HG03354 (cell line): ENCODE measurements at regions not wholly inside any gene's neighbourhood (a gene's known extent, or its start where the extent isn't known, plus 50 kb on each side); places are given as distances from the start of the nearest gene placed in this dataset.

ENCODE experiments used
- ATAC-seq: cut with Tn5 transposase; IDR thresholded peaks from one replicate; pipeline ENCODE4 v1.9.1; 2021; ENCODE audit warnings: mild to moderate bottlenecking; ENCODE audit not compliant: unreplicated experiment, poor library complexity, severe bottlenecking

DNA sequence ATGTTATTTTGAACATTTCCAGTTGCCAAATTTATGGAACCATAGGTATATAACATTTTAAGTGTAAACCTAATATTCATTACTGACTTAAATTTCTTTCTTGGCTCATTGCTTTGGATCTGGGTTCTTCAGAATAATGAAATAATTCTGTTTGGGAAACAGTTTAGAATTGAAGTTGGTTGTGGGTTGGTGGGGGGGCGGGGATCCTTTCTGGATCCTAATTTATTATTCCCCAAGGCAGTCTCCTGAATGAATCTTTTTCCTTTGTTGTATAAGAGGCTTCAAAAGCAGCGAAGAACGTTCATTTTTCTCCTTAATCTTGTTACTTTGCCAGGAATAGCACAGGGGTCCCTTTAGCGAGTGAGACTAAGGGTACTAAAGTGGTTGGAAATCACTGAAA lies 325.5 kb downstream of the FOXG1 start:
- ATAC-seq = no peak

- ATAC-seq = no peak
Measured at GRCh38 chr14:29097476-29097875, 330.9 kb downstream of the FOXG1 start.

GRCh38 chr14:29098656-29099055 lies 332.1 kb downstream of the FOXG1 start:
- no peak for ATAC-seq

GRCh38 chr14:29102266-29102665 lies 335.7 kb downstream of the FOXG1 start:
- no peak for ATAC-seq

DNA sequence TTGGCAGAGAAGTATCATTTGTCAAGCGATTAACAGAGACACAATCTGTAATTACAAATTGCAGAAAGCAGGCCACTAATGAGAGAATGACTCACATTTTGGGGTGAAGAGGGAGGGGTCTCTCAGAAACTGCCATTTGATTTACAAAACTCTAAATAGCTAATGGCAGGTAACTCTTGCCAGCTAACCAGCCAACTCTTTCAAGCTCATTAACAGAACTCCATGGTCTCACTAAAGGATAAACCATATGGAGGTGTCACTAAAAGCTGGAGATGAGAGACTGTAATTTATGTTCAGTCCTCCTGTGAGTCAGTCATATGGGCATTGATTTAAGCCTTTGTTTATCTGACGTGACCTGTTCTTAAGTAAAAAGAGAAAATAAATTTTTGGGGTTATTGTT lies 336.4 kb downstream of the FOXG1 start:
- no peak for ATAC-seq

GRCh38 chr14:29108908-29109307 lies 342.3 kb downstream of the FOXG1 start:
- ATAC-seq = no peak

- ATAC-seq = no peak
Measured at GRCh38 chr14:29109589-29109988, 343.0 kb downstream of the FOXG1 start.

DNA sequence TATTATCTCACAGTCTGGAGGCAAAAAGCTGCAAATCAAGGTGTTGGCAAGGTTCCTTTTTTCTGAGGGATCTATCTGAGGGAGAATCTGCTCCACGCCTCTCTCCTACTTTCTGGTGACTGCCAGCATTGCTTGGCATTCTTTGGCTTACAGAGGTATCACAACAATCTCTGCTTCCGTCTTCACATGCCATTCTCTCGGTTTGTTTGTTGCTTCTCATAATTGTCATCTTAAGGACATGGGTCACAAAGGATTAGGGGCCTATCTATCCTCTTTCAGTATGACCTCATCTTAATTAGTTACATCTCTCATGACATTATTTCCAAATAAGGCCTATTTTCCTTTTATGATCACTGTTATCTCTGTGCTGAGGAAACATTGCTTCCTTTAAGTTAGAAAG lies 345.0 kb downstream of the FOXG1 start:
- no peak for ATAC-seq

DNA sequence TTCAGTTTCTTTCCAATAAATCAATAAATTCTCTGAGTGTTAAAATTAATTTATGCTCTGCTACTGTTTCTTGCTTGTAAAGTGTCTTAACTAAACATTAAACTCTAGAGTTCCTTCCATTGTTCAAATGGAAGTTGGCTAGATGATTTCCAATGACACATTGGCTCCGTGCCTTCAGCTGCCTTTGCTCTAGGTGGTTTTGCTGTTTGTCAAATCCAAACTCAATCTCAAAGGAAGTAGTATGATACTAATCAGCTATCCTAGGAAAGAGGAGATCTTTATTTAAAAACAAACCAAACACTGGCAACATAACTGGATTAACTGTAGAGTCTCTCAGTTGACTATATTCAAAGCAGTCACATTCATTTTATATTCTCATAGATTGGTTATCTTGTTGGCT lies 356.4 kb downstream of the FOXG1 start:
- no peak for ATAC-seq

DNA sequence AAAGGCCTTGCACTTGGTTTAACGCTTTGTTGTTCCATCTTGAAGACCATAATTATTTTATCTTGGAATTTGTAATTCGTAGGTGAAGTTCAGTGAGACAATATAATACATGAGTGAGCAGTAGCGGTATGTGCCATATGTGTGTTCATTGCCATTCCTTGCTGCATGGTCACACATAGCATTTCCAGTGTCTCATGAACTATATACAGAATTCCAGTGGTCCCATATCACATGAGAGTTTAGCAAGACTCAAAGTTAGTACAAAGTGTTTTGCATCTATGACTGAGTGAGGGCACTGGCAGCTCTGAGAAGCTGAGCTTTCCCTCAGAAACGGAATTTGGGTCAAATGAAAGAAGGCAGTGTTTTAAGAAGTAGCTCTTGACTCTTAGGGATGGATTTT lies 359.8 kb downstream of the FOXG1 start:
- ATAC-seq = no peak

DNA sequence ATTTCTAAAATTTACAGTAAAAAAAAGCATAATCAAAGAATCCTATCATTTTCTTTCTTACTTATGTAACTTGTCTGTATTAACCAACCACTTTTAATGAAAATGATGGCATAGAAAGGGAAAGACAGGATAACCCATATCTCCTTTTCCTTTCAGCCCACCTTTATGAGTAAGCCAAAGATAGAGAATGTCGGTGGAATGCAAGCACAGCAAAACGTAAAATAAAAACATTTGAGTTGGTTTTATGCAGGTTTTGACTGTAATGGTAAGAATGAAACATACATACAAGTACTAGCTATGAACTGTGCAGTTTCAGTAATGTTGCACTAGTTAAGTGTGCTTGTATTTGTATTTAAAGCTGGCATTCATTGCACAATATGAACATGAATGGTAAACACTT lies 360.3 kb downstream of the FOXG1 start:
- no peak for ATAC-seq

DNA sequence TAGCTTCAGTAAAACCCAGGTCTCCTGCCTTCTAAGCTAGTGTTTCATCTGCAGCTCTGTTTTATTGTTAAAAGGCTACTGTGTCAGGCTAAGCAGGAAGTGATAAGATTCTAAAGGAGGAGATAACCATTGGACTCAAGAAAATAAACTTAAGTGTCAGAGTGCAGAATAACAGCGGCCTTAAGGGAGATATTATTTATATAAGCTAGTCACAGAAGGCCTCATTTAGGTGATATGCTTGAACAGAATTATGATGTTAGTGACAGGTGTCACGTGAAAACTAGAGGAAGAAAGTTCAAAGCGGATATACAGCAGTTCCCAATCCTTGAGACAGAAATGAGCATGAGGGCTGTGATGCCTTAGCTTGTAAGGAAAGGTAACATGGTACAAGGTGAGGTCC lies 373.4 kb downstream of the FOXG1 start:
- ATAC-seq = no peak

DNA sequence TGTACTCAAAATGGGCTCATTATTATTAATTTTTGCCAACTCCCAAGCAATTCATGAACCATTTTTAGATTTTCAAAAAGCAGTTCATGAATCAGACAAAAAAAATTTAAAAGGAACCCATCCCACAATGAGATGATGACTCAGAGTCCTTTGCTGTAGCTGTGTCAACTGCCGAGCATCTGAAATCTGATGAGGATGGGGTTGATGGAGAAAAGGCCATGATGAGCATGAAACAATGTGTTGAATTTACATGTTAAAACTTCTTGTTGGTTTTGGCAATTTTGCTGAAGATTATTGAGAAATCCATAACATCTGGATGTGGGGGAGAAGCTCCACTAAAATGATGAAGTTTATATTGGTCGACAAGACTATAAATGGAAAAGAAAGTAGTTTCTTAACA lies 378.0 kb downstream of the FOXG1 start:
- ATAC-seq = no peak

DNA sequence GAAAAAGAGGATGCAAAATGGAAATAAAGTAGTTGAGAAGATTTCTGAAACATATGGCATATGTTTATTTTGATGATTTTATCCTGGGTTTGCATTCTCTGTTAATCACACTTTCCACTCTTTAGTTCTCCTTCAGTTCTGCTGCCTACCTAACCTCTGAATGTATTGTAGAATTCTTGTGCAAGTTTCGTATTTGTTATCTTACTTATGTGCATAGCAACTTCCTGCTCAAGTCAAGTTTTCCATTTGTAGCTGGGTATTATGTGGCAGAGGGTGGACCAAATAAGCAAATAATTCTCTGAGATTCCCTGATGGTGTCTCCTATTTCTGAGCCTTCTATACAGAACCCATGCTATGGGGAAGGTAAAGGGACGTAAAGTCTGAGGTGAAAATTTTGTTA lies 381.6 kb downstream of the FOXG1 start:
- ATAC-seq = no peak

GRCh38 chr14:29149798-29150197 lies 383.2 kb downstream of the FOXG1 start:
- ATAC-seq = no peak

- no peak for ATAC-seq
Measured at GRCh38 chr14:29150659-29151058, 384.1 kb downstream of the FOXG1 start.

GRCh38 chr14:29156096-29156495 lies 389.5 kb downstream of the FOXG1 start:
- no peak for ATAC-seq

DNA sequence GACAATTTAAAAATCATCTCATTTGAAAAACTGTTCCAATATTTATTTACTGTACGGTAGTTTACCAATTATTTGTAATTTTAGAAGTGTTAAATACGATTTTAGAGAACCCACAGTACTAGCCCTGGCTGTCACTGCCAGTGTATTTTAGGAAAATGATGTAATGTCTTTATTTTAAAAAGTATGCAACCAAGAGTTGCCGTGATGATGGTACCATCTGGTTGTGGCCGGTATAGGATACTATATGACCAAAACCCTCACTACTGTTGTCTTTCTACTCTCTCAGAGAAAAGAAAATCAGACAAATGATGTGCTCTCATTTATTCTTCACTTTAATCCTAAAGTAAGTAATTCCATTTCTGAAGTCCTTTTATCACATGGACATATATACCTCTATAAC lies 395.0 kb downstream of the FOXG1 start:
- ATAC-seq = no peak

GRCh38 chr14:29163109-29163508 lies 396.5 kb downstream of the FOXG1 start:
- no peak for ATAC-seq

- ATAC-seq = no peak
Measured at GRCh38 chr14:29165431-29165830, 398.8 kb downstream of the FOXG1 start.

- ATAC-seq = no peak
Measured at GRCh38 chr14:29166507-29166906, 399.9 kb downstream of the FOXG1 start.

DNA sequence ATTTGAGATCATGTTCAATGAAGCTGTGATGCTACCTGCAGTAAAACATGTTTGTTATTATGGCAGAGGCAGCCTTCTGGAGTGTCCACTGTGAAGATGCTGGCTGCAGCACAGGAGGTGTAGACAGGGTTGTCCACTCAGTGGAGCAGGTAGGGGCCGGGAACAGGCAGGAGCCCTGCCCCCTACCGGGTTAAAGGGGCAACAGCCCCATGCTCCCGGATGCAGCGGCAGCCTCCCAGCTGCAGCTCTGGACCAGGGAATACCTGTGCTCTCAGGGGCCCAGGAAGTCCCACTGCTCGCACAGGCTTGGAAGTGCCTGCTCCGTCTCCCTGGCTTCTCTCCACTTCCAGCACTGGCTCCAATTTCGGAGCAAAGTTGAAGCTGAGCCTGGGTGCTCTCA lies 401.6 kb downstream of the FOXG1 start:
- ATAC-seq = no peak

GRCh38 chr14:29169408-29169807 lies 402.8 kb downstream of the FOXG1 start:
- ATAC-seq = no peak
